ENCODE measurements at regions not wholly inside any gene's neighbourhood (a gene's known extent, or its start where the extent isn't known, plus 50 kb on each side); places are given as distances from the start of the nearest gene placed in this dataset.

DNA sequence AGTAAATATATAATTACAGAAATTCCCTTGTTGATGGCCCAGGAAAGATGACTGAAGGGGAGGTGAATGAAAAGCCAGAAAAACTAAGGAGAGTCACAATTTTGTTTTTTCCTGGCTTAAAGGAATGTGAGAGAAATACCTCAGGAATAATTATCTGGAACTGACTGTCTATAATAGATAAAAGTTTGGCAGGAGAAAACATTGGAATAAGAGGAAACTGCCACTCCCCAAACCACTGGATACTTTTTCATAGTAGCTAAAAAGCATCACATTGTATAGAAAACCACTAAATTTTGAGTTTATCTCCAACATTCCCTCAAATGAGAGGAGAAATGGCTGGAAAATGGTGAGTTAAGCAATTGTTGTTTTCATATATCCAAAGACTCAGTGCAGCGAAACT lies 326.0 kb downstream of the NPR3 start:
- Histone ChIP-seq H3K27me3 (no peaks in the 10 kb centered on the region), H3K4me1 (no peaks in the 10 kb centered on the region), H3K4me2 (no peak overlapping the region), H3K4me3 (no peak overlapping the region), H3K36me3 (no peaks in the 10 kb centered on the region), H3K27ac (no peak overlapping the region), H3K9ac (no peak overlapping the region), H3K9me3 (replicated peaks in 1 of 11) (peaks cover 21 to 25% (median 23%) of the 10 kb centered on the region in 11 experiments), H4K20me1 (no peaks in the 10 kb centered on the region)
- no peak for TF ChIP-seq Cebpa-rat (IDR thresholded peaks at IDR 0.05)

DNA sequence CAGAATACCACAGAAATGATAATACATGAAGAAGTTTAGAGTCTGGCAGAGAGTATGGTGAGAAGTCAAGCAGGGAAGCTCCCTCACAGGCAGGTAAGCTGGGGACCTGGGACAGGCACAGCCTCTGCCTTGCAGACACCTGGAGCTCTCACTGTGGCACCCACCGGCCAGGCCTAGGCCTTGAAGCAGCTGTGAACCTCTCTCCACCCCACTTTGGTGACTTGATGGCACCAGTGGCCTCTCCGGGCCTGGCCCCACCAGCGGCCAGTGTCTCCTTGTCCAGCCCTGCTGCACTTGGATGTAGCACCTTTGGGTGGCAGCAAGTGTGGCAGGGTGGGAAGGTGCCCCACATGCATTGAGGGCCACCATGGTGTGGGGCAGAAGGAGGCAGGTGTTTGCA lies 330.5 kb downstream of the NPR3 start:
- Histone ChIP-seq H3K9me3 (replicated peaks in 1 of 11) (peaks cover 21 to 27% (median 24%) of the 10 kb centered on the region in 11 experiments), H3K4me3 (no peak overlapping the region)

DNA sequence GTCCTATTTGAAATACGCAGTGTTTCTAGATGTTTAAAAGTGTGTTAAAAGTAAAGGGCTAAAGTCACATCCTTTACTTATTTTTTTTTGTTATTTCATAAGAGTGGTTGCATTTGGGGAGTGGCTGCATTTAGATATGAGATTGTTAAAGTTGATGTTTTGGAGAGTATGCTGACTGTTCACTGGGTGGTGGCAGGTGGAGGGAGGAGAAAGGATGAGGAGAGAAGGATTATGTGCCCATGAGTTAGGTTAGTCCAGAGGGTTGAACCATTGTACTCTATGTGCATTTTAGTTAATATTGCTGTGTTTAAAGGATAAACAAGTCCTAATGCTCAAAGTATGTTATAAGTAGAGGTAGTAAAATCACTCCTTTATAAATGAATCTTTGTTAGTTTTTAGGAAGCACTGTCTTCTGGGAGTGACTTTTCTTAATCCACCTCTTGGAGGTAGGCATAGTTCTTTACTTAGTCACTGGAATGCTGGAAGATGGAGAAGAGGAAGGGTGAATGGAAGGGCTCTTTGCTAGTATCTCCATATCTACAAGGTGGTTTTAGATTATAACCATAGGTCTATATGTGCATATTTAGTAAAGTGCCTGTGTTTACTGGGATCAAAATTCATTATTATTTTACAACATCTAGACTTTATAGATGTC lies 332.3 kb downstream of the NPR3 start:
- TF ChIP-seq Cebpa-rat (IDR thresholded peaks at IDR 0.05) = no peak
- H3K9me3 ChIP-seq (replicated peaks in 1 of 11) = peaks cover 21 to 27% (median 24%) of the 10 kb centered on the region in 11 experiments
- H3K9ac ChIP-seq = no peak overlapping the region
- H3K27ac ChIP-seq = no peak overlapping the region
- no peak overlapping the region for H3K4me3 ChIP-seq
- no peaks in the 10 kb centered on the region for H4K20me1 ChIP-seq
- no peaks in the 10 kb centered on the region for H3K27me3 ChIP-seq
- H3K36me3 ChIP-seq = no peaks in the 10 kb centered on the region
- H3K4me2 ChIP-seq = no peak overlapping the region
- H3K4me1 ChIP-seq = no peaks in the 10 kb centered on the region

More for the DNA sequence above, 330.5 kb downstream of the NPR3 start:
- Histone ChIP-seq H3K9ac (no peak overlapping the region), H4K20me1 (no peaks in the 10 kb centered on the region), H3K27ac (no peak overlapping the region), H3K27me3 (no peaks in the 10 kb centered on the region), H3K36me3 (no peaks in the 10 kb centered on the region), H3K4me1 (no peaks in the 10 kb centered on the region), H3K4me2 (no peak overlapping the region)
- TF ChIP-seq Cebpa-rat (IDR thresholded peaks at IDR 0.05) = no peak

DNA sequence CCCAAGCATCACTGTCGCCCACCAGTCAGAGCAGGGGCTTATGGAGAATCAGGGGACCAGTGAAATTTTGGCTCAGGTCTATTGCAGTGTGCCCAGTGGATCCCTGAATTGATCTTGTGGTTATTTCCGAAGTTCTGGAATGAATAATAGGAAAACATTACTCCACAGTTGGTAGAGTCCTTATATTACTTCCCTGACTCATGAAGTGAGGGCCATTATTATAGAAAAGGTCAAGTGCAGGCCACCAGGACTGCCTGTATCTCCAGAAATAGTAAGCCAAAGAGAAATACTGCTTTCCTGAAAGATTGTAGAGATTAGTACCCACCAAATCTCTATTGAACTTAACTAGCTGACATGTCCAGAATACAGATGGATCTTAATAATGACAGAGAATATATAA lies 335.0 kb downstream of the NPR3 start:
- no peak for TF ChIP-seq Cebpa-rat (IDR thresholded peaks at IDR 0.05)
- H3K4me3 ChIP-seq = no peak overlapping the region
- H3K9ac ChIP-seq = no peak overlapping the region
- no peaks in the 10 kb centered on the region for H3K27me3 ChIP-seq
- H4K20me1 ChIP-seq = no peaks in the 10 kb centered on the region
- no peaks in the 10 kb centered on the region for H3K4me1 ChIP-seq
- H3K27ac ChIP-seq = no peak overlapping the region
- H3K36me3 ChIP-seq = no peaks in the 10 kb centered on the region
- H3K9me3 ChIP-seq (replicated peaks in 1 of 11) = peaks cover 8 to 13% (median 11%) of the 10 kb centered on the region in 11 experiments
- no peak overlapping the region for H3K4me2 ChIP-seq

DNA sequence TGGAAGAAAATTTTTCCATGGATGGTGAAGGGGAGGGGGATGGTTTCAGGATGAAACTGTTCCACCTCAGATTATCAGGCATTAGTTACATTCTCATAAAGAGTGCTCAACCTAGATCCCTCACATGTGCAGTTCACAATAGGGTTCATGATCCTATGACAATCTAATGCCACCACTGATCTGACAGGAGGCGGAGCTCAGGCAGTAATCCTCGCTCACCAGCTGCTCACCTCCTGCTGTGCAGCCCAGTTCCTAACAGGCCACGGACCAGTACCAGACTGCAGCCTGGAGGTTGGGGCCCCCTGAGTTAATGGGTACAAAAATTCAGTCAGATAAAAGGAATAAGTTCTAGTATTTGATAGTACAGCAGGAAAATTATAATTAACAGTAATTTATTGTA lies 337.2 kb downstream of the NPR3 start:
- Histone ChIP-seq H3K4me3 (no peak overlapping the region), H3K9me3 (replicated peaks in 1 of 11) (0 out of 22 replicates have a peak, but pooled peaks cover 0 to 3% (median 0%) of the 10 kb centered on the region in 11 experiments), H3K27me3 (no peaks in the 10 kb centered on the region), H3K4me2 (no peak overlapping the region), H3K36me3 (no peaks in the 10 kb centered on the region), H3K4me1 (no peaks in the 10 kb centered on the region), H4K20me1 (no peaks in the 10 kb centered on the region), H3K9ac (no peak overlapping the region), H3K27ac (no peak overlapping the region)
- TF ChIP-seq Cebpa-rat (IDR thresholded peaks at IDR 0.05) = no peak

DNA sequence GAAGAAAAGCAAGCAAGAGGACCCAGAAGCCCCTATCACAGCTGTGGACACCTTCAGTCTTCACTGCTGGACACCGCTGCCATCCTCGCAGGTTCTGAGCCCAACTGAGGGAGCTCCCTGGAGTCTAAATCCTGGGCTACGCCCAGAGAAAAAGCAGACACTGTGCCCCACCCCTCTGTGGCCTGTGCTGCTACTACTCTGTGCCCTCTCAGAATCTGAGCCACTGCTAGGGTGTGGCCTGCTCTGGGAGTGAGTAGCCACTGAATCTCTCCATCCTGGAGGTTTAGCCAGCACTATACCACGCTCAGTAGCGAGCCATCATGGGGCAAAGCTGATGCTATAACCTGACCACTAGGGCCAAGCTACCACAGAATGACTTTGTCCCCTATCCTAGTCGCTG lies 338.2 kb downstream of the NPR3 start:
- H3K4me3 ChIP-seq = no peak overlapping the region
- H3K9ac ChIP-seq = no peak overlapping the region
- no peak overlapping the region for H3K4me2 ChIP-seq
- no peaks in the 10 kb centered on the region for H4K20me1 ChIP-seq
- H3K9me3 ChIP-seq (replicated peaks in 1 of 11) = peaks cover 0 to 9% (median 4%) of the 10 kb centered on the region in 11 experiments; a peak in 7 of 22 replicates
- no peaks in the 10 kb centered on the region for H3K27me3 ChIP-seq
- no peak for TF ChIP-seq Cebpa-rat (IDR thresholded peaks at IDR 0.05)
- H3K27ac ChIP-seq = no peak overlapping the region
- H3K4me1 ChIP-seq = no peaks in the 10 kb centered on the region
- H3K36me3 ChIP-seq = no peaks in the 10 kb centered on the region

DNA sequence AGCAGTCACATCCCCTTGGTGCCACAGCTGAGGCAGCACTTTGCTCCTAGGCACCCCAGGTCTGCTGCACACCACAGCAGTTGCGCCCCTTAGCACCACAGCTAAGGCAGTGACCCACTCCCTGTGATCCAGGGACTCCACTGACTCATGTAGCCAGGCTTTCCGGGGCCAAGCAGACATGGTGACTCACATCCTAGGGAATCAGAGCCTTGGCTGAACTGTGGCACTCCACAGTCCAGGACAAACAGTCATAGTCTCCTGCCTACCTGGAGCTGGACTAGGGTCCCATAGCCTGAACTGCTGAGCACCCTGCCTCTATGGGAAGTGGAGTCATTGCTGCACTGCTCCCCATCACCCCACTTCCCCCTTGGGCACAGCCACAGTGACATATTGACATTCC lies 338.7 kb downstream of the NPR3 start:
- H3K9me3 ChIP-seq (replicated peaks in 1 of 11) = peaks cover 4 to 14% (median 8%) of the 10 kb centered on the region in 11 experiments; a peak in 16 of 22 replicates
- no peak overlapping the region for H3K4me3 ChIP-seq
- no peaks in the 10 kb centered on the region for H3K4me1 ChIP-seq
- TF ChIP-seq Cebpa-rat (IDR thresholded peaks at IDR 0.05) = no peak
- H3K9ac ChIP-seq = no peak overlapping the region
- no peaks in the 10 kb centered on the region for H4K20me1 ChIP-seq
- no peak overlapping the region for H3K27ac ChIP-seq
- H3K27me3 ChIP-seq = no peaks in the 10 kb centered on the region
- H3K36me3 ChIP-seq = no peaks in the 10 kb centered on the region
- H3K4me2 ChIP-seq = no peak overlapping the region

DNA sequence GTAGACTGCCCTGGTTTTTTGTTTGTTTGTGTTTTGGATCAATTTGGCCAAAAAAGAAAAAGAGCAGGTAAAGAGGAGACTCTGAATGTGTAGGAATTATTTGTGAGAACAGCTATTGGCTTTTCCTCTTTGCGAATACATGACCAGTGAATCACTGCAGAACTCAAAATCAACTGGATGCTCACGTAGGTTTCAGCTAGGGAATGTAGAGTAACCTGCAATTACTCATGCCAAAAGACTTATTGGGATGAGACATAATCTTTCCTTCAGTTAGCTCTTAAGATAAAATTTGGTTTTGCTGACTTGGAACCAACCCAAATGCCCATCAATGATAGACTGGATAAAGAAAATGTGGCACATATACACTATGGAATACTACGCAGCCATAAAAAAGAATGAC lies 348.0 kb downstream of the NPR3 start:
- no peak overlapping the region for H3K4me3 ChIP-seq
- no peaks in the 10 kb centered on the region for H3K36me3 ChIP-seq
- H4K20me1 ChIP-seq = no peaks in the 10 kb centered on the region
- no peak for TF ChIP-seq Cebpa-rat (IDR thresholded peaks at IDR 0.05)
- H3K4me1 ChIP-seq = no peaks in the 10 kb centered on the region
- no peak overlapping the region for H3K27ac ChIP-seq
- no peaks in the 10 kb centered on the region for H3K27me3 ChIP-seq
- H3K9ac ChIP-seq = no peak overlapping the region
- peaks cover 6 to 16% (median 12%) of the 10 kb centered on the region in 11 experiments; a peak in 17 of 22 replicates for H3K9me3 ChIP-seq (replicated peaks in 1 of 11)
- no peak overlapping the region for H3K4me2 ChIP-seq

DNA sequence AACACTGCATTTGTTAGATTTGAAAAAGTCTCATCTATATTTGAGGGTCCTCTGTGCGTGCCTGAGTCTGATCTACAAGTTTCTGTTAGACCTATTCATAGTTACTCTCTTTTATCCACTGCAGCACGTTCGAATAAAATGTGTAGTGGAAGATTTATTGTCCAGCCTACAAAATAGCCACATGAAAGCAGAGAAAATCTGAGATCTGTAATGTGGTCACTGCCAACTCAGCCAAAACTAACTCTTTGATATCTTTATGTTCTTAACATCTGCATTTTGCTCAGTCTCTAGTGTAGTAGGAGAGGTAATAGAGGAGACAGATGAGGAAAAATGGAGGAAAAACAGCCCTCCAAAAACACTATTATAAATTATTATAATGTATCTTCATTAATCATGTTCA lies 354.0 kb downstream of the NPR3 start:
- no peak for TF ChIP-seq Cebpa-rat (IDR thresholded peaks at IDR 0.05)
- Histone ChIP-seq H3K4me2 (no peak overlapping the region), H3K27ac (no peak overlapping the region), H3K9me3 (replicated peaks in 1 of 11) (0 out of 22 replicates have a peak, but pooled peaks cover 0 to 3% (median 0%) of the 10 kb centered on the region in 11 experiments), H3K36me3 (no peaks in the 10 kb centered on the region), H3K9ac (no peak overlapping the region), H3K4me3 (no peak overlapping the region), H3K4me1 (peaks cover 0 to 7% (median 0%) of the 10 kb centered on the region in 10 experiments; a peak in 2 of 20 replicates), H4K20me1 (no peaks in the 10 kb centered on the region), H3K27me3 (no peaks in the 10 kb centered on the region)

DNA sequence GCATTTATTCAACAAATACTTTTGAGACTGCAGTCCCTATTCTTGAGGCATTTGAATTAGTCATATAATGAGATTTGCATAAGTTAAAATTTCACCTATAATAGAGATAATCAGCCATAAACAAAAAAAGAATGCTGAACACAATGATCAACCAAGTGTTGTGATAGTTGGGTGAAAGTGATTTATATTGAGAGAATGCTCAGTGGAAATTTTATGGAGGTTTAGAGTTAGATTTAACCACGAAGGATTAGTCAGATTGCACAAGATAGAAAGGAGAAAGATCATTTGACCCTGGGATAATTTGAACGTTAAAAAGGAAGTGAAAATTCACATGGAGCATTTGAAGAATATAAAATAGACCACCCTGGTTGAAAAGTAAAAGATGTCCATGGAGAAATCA lies 356.2 kb downstream of the NPR3 start:
- H3K36me3 ChIP-seq = no peaks in the 10 kb centered on the region
- no peak overlapping the region for H3K4me3 ChIP-seq
- no peaks in the 10 kb centered on the region for H3K27me3 ChIP-seq
- no peak overlapping the region for H3K9ac ChIP-seq
- H3K9me3 ChIP-seq (replicated peaks in 1 of 11) = no peaks in the 10 kb centered on the region
- H4K20me1 ChIP-seq = no peaks in the 10 kb centered on the region
- H3K4me1 ChIP-seq = peaks cover 0 to 9% (median 0%) of the 10 kb centered on the region in 10 experiments; a peak in 2 of 20 replicates
- H3K27ac ChIP-seq = no peak overlapping the region
- H3K4me2 ChIP-seq = no peak overlapping the region
- no peak for TF ChIP-seq Cebpa-rat (IDR thresholded peaks at IDR 0.05)

All from BLaER1 treated with 17β-estradiol and CSF1 and Interleukin-3, amounts not matched to agents 10 nM and 100 nM (cell line).